ENCODE measurements at regions not wholly inside any gene's neighbourhood (a gene's known extent, or its start where the extent isn't known, plus 50 kb on each side); places are given as distances from the start of the nearest gene placed in this dataset.

DNA sequence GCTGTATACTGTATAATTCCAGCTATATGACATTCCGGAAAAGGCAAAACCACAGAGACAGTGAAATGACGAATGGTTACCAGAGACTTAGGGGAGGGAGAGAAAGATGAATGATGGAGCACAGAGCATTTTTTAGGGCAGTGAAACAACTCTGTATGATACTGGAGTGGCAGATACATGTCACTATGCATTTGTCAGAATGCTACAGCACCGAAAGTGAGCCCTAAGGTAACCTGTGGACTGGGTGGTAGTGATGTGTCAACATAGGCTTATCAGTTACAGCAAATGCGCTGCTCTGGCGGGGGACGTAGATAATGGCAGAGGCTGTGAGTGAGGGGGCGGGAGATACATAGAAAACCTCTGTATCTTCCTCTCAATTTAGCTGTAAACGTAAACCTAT is 201.3 kb upstream of the SSTR4 start (continued):
- TF ChIP-seq YY1 (IDR thresholded peaks at IDR 0.05; ENCODE audit: borderline replicate concordance in 1 of 3, control insufficient read depth in 1 of 3, extremely low read depth in 1 of 3, insufficient read depth in 3 of 3, insufficient read length in 1 of 3, insufficient replicate concordance in 2 of 3, low read depth in 1 of 3, low read length in 2 of 3) (no peak), MAFK (IDR thresholded peaks at IDR 0.05; ENCODE audit: low read length) (no peak), ZNF224 (CRISPR knock-in tag; IDR thresholded peaks at IDR 0.05) (no peak), FIP1L1 (IDR thresholded peaks at IDR 0.05; ENCODE audit: low read depth, low read length, poor library complexity, severe bottlenecking) (no peak), DMBX1 (CRISPR knock-in tag; IDR thresholded peaks at IDR 0.05; ENCODE audit: borderline replicate concordance) (no peak), ZKSCAN8 (CRISPR knock-in tag; IDR thresholded peaks at IDR 0.05) (no peak), ZC3H11A (IDR thresholded peaks at IDR 0.05; ENCODE audit: low read depth, low read length) (no peak), ETS2 (tag; IDR thresholded peaks at IDR 0.05; ENCODE audit: borderline replicate concordance, poor library complexity, severe bottlenecking) (no peak)
- TF ChIP-seq, protein P1, sequence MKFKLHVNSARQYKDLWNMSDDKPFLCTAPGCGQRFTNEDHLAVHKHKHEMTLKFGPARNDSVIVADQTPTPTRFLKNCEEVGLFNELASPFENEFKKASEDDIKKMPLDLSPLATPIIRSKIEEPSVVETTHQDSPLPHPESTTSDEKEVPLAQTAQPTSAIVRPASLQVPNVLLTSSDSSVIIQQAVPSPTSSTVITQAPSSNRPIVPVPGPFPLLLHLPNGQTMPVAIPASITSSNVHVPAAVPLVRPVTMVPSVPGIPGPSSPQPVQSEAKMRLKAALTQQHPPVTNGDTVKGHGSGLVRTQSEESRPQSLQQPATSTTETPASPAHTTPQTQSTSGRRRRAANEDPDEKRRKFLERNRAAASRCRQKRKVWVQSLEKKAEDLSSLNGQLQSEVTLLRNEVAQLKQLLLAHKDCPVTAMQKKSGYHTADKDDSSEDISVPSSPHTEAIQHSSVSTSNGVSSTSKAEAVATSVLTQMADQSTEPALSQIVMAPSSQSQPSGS (CRISPR knock-in tag; IDR thresholded peaks at IDR 0.05), result no peak
- TF ChIP-seq, protein P2, sequence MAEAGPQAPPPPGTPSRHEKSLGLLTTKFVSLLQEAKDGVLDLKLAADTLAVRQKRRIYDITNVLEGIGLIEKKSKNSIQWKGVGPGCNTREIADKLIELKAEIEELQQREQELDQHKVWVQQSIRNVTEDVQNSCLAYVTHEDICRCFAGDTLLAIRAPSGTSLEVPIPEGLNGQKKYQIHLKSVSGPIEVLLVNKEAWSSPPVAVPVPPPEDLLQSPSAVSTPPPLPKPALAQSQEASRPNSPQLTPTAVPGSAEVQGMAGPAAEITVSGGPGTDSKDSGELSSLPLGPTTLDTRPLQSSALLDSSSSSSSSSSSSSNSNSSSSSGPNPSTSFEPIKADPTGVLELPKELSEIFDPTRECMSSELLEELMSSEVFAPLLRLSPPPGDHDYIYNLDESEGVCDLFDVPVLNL (CRISPR knock-in tag; IDR thresholded peaks at IDR 0.05; ENCODE audit: low read depth), result no peak
- TF ChIP-seq, protein P3, sequence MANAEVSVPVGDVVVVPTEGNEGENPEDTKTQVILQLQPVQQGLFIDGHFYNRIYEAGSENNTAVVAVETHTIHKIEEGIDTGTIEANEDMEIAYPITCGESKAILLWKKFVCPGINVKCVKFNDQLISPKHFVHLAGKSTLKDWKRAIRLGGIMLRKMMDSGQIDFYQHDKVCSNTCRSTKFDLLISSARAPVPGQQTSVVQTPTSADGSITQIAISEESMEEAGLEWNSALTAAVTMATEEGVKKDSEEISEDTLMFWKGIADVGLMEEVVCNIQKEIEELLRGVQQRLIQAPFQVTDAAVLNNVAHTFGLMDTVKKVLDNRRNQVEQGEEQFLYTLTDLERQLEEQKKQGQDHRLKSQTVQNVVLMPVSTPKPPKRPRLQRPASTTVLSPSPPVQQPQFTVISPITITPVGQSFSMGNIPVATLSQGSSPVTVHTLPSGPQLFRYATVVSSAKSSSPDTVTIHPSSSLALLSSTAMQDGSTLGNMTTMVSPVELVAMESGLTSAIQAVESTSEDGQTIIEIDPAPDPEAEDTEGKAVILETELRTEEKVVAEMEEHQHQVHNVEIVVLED (CRISPR knock-in tag; IDR thresholded peaks at IDR 0.05), result no peak
- TF ChIP-seq, protein P4, sequence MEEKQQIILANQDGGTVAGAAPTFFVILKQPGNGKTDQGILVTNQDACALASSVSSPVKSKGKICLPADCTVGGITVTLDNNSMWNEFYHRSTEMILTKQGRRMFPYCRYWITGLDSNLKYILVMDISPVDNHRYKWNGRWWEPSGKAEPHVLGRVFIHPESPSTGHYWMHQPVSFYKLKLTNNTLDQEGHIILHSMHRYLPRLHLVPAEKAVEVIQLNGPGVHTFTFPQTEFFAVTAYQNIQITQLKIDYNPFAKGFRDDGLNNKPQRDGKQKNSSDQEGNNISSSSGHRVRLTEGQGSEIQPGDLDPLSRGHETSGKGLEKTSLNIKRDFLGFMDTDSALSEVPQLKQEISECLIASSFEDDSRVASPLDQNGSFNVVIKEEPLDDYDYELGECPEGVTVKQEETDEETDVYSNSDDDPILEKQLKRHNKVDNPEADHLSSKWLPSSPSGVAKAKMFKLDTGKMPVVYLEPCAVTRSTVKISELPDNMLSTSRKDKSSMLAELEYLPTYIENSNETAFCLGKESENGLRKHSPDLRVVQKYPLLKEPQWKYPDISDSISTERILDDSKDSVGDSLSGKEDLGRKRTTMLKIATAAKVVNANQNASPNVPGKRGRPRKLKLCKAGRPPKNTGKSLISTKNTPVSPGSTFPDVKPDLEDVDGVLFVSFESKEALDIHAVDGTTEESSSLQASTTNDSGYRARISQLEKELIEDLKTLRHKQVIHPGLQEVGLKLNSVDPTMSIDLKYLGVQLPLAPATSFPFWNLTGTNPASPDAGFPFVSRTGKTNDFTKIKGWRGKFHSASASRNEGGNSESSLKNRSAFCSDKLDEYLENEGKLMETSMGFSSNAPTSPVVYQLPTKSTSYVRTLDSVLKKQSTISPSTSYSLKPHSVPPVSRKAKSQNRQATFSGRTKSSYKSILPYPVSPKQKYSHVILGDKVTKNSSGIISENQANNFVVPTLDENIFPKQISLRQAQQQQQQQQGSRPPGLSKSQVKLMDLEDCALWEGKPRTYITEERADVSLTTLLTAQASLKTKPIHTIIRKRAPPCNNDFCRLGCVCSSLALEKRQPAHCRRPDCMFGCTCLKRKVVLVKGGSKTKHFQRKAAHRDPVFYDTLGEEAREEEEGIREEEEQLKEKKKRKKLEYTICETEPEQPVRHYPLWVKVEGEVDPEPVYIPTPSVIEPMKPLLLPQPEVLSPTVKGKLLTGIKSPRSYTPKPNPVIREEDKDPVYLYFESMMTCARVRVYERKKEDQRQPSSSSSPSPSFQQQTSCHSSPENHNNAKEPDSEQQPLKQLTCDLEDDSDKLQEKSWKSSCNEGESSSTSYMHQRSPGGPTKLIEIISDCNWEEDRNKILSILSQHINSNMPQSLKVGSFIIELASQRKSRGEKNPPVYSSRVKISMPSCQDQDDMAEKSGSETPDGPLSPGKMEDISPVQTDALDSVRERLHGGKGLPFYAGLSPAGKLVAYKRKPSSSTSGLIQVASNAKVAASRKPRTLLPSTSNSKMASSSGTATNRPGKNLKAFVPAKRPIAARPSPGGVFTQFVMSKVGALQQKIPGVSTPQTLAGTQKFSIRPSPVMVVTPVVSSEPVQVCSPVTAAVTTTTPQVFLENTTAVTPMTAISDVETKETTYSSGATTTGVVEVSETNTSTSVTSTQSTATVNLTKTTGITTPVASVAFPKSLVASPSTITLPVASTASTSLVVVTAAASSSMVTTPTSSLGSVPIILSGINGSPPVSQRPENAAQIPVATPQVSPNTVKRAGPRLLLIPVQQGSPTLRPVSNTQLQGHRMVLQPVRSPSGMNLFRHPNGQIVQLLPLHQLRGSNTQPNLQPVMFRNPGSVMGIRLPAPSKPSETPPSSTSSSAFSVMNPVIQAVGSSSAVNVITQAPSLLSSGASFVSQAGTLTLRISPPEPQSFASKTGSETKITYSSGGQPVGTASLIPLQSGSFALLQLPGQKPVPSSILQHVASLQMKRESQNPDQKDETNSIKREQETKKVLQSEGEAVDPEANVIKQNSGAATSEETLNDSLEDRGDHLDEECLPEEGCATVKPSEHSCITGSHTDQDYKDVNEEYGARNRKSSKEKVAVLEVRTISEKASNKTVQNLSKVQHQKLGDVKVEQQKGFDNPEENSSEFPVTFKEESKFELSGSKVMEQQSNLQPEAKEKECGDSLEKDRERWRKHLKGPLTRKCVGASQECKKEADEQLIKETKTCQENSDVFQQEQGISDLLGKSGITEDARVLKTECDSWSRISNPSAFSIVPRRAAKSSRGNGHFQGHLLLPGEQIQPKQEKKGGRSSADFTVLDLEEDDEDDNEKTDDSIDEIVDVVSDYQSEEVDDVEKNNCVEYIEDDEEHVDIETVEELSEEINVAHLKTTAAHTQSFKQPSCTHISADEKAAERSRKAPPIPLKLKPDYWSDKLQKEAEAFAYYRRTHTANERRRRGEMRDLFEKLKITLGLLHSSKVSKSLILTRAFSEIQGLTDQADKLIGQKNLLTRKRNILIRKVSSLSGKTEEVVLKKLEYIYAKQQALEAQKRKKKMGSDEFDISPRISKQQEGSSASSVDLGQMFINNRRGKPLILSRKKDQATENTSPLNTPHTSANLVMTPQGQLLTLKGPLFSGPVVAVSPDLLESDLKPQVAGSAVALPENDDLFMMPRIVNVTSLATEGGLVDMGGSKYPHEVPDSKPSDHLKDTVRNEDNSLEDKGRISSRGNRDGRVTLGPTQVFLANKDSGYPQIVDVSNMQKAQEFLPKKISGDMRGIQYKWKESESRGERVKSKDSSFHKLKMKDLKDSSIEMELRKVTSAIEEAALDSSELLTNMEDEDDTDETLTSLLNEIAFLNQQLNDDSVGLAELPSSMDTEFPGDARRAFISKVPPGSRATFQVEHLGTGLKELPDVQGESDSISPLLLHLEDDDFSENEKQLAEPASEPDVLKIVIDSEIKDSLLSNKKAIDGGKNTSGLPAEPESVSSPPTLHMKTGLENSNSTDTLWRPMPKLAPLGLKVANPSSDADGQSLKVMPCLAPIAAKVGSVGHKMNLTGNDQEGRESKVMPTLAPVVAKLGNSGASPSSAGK (IDR thresholded peaks at IDR 0.05), result no peak

Measured in K562 (cell line).